GM18499 (cell line): ENCODE measurements at regions not wholly inside any gene's neighbourhood (a gene's known extent, or its start where the extent isn't known, plus 50 kb on each side); places are given as distances from the start of the nearest gene placed in this dataset.
"Not testable (repeated sequence)": the region's sequence is repeated elsewhere in the genome, so short reads cannot be mapped to it uniquely, and the experiment has no call there.

Source experiments
- ATAC-seq: cut with Tn5 transposase; IDR thresholded peaks from one replicate; pipeline ENCODE4 v1.9.1; 2021; ENCODE audit warnings: moderate number of reproducible peaks; ENCODE audit not compliant: insufficient read depth, unreplicated experiment

DNA sequence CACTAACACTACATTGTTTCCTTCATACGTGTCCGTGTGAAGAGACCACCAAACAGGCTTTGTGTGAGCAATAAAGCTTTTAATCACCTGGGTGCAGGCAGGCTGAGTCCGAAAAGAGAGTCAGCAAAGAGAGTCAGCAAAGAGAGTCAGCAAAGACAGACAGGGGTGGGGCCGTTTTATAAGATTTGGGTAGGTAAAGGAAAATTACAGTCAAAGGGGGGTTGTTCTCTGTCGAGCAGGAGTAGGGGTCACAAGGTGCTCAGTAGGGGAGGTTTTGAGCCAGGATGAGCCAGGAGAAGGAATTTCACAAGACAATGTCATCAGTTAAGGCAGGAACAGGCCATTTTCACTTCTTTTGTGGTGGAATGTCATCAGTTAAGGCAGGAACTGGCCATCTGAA lies 1226.2 kb downstream of the OTOL1 start:
- ATAC-seq, result not testable (repeated sequence)

DNA sequence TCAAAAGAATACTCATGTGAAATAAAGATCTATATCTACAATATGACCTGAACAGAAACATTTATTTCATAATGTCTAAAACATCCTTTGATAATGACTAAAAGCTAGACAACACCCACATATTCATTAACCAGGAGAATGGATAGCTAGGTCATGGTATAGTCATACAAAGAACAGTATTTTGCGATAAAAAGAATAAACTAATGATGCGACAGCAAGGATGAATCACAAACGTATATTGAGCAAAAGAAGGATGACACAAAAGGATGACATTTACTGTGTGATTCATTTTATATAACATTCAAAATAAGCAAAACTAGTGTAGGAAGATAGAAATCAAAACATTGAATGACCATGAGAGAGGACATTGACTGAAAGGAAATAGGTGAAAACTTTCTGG lies 1233.1 kb downstream of the OTOL1 start:
- no peak for ATAC-seq

DNA sequence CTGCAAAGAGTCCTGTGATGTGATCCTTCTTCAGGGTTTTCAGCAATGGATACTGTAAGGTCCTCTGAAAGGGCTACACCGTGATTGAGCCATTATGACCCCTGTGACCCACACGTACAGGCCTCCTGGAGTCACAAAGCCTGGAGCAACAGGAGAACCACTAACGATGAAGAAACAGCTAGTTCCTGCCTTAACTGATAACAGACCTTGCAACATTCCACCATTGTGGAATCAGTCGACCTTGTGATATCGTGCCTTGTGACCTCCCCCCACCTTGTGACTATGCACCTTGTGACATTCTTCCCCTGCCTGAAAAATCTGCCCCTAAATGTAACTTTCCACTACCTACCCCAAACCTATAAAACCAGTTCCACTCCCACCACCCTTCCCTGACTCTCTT lies 1235.4 kb downstream of the OTOL1 start:
- not testable (repeated sequence) for ATAC-seq

DNA sequence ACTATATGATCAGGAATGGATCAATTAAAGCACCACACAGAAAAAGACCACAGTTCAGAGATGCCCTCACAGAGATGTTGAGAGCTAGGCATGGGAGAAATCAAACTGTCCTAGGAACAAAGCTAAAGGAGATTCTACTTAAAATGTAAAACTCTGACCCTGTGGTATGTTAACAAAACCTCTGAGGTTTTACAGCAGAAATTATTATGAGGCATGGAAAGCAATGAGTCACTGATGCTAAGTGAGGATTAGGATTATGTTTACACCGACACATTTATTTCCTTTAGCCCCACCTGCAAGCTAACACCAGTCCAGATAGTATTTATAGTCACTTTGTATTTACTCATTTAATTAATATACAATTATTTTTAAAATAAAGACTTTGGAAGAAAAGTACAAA lies 1242.2 kb downstream of the OTOL1 start:
- no peak for ATAC-seq

DNA sequence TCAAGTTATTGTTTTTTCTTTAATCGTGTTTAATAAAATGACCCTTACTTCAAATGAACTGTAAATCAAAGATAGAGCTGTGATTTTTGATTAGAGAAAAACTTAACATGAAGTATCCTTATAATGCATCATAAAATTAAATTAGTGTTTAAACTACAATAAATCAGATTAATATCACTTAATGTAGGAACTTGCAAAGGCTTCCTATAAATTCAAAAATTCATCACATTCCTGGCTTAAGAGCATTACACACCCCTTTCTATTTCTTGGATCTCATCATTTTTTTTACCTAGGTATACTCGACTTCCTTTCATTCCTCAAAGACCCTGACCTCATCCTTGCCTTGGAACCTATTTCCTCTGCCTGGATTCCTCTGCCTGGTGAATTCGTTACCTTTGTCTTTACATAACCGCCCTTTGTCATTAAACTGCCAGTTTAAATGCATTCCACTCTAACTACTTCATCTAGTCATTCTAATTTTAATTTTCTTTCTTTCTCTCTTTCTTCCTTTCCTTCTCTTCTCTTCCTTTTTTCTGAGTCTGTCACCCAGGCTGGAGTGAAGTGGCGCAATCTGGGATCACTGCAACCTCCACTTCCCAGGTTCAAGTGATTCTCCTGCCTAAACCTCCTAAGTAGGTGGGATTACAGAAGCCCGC lies 1244.5 kb downstream of the OTOL1 start:
- no peak for ATAC-seq

DNA sequence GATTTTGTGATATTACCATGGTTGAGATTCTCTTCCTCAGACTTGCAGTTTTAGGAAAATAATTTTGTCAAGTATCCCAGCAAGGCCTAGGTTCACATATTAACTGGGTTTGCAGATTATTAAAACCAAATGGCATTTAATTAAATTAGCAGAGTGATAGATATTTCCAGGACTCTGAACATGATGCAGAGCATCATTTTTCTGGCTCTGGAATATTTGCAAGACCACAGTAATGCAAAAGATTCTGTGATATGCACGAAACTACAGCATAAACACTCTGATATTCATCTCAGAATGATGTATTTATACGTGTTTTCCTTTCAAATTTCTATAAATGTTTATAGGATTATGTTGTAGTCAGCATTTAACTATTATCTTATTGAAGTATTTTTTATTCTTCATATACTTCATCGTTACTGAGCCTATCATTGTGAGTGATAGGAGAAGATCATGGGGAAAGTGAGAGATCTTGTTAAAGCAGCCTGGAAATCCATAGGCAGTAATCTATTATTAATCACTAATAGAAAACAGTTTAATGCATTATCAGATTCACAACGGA lies 1245.6 kb downstream of the OTOL1 start:
- no peak for ATAC-seq

- no peak for ATAC-seq
Measured at GRCh38 chr3:162743091-162743490, 1246.5 kb downstream of the OTOL1 start.

DNA sequence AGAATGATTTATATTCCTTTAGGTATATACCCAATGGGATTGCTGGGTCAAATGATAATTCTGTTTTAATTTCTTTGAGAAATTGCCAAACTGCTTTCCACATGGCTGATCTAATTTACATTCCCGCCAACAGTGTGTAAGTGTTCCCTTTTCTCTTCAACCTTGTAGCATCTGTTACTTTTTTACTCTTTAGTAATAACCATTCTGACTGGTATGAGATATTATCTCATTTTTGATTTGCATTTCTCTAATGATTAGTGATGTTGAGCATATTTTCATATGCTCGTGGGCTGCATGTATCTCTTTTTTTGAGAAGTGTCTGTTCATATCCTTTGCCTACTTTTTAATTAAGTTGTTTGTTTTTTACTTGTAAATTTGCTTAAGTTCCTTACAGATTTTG lies 1264.2 kb downstream of the OTOL1 start:
- no peak for ATAC-seq

DNA sequence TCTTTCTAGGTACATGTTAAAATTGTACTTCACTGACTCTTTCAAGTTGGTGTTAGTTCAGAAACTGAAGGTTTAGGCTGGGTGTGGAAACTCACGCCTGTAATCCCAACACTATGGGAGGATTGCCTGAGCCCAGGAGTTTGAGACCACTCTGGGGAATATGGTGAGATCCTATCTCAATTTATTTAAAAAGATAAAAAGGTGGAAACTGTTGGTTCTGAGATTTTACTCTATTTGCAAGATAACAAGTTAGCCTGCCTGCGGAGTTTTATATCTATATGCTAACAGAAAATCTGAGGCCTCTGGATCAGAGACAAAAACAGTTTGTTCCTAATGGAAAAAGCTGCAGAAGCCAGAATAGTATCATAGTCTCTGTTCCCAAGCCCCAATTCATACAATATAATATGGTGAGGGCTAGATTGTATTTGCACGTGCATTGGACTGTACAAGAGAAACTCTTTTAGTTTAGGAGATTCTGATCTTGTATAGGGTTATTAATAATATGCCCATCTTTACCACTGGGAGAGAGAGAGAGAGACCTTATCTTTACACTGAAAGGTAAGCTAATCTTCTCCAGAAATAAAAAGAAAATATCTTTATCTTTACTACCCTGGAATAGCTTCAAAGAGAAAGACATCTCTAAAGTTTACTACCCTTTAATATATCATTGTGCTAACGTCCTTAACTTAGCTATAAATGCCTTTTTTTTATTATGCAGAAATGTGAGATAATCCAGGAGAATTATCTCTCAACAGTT lies 1267.6 kb downstream of the OTOL1 start:
- no peak for ATAC-seq

- ATAC-seq, result no peak
Measured at GRCh38 chr3:162764808-162765071, 1268.1 kb downstream of the OTOL1 start.

DNA sequence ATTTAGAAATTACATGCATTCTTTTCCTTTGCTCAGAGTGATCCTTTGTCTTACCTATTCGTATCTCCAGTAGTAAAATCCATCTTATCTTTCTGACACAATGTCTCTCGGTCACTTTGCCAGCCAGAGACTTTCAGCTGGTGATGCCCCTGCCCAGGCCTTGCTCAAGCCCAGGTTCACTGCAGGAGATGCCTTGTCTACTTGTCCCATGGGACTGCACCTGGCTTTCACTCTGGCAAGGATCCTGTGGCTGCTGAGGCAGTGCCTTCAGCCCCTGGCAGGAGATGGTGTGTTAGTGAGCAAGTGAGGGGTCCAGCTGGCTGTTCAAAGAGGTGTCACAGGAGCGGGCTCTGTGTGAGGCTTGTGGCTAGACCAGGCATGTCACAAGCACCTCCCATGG lies 1268.9 kb downstream of the OTOL1 start:
- no peak for ATAC-seq

DNA sequence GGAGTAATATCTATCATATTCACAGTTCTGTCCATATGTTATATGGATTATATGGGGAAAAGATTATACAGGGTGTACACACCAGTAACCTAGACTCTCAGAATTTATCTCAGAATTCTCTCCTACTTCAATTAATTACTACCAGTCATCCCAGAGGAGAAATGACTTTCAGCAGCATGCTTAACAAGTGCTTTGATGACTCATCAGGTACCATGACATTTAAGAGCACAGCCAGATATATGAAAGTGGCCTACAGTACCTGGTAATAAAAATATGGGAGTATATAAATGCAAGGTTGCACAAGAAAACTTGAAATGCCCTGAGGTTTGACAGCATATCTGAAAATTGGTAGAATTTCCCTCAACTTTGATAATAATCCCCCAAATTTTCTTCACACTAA lies 1273.0 kb downstream of the OTOL1 start:
- no peak for ATAC-seq

GRCh38 chr3:162770551-162770950 lies 1273.9 kb downstream of the OTOL1 start:
- no peak for ATAC-seq

GRCh38 chr3:162774613-162775100 lies 1278.0 kb downstream of the OTOL1 start:
- ATAC-seq, result no peak

- no peak for ATAC-seq
Measured at GRCh38 chr3:162776148-162776547, 1279.5 kb downstream of the OTOL1 start.

DNA sequence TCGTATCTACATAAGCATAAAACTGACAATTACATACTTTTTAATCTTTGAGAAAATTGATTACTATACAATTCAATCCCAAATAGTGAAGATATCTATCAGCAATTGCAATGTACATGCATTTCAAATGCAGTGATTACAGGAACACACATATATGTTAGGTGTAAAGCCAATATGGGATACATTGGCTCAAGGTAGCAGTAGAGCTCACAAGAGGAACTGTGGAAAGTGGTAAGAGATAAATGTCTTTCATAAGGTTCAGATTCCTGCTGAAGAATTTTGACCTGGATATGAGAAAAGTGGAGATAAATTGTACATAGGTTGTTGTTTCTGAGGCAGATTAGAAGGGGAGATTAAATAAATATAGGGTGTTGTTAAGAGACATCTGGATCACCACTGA lies 1280.5 kb downstream of the OTOL1 start:
- no peak for ATAC-seq

DNA sequence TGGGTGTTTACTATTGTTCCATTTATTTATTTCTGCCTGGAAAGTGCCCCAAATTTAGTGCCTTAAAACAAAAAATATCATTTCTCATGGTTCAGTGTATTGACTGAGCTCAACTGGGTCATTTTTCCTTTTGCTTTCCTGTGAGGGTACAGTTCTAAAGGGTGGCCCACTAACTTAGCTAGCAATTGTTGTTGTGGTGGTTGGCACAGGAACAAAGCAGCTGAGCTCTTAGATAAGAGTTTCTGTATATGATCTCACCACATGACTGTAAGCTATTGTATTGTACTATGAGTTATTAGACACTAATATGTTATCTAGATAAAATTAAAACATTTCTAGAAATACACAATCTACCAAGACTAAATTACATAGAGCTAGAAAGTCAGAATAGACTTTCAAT lies 1283.7 kb downstream of the OTOL1 start:
- no peak for ATAC-seq

DNA sequence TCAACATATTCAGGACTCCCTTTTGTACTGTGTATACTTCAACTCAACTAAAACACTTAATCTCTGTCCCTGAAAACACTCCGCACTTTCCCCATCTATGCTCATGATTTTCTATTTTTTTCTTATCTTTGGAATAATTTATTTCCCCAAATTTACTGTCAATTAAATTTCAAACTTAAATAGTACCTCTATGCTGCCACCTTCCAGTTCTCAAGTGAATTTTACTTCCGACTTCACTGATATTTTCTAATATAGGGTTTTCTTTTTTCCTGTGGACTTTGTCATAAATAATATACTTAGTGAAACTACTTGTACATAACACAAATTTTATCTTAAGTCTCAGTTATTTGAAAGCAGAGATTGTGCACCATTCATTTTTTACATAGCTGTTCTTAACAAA lies 1303.3 kb downstream of the OTOL1 start:
- no peak for ATAC-seq

GRCh38 chr3:162802228-162802965 lies 1305.8 kb downstream of the OTOL1 start:
- ATAC-seq, result no peak

- ATAC-seq, result no peak
Measured at GRCh38 chr3:162810776-162811175, 1314.2 kb downstream of the OTOL1 start.

GRCh38 chr3:162842549-162843216 lies 1346.1 kb downstream of the OTOL1 start:
- no peak for ATAC-seq
